ENCODE measurements at regions not wholly inside any gene's neighbourhood (a gene's known extent, or its start where the extent isn't known, plus 50 kb on each side); places are given as distances from the start of the nearest gene placed in this dataset.
"Not testable (repeated sequence)": the region's sequence is repeated elsewhere in the genome, so short reads cannot be mapped to it uniquely, and the experiment has no call there.

DNA sequence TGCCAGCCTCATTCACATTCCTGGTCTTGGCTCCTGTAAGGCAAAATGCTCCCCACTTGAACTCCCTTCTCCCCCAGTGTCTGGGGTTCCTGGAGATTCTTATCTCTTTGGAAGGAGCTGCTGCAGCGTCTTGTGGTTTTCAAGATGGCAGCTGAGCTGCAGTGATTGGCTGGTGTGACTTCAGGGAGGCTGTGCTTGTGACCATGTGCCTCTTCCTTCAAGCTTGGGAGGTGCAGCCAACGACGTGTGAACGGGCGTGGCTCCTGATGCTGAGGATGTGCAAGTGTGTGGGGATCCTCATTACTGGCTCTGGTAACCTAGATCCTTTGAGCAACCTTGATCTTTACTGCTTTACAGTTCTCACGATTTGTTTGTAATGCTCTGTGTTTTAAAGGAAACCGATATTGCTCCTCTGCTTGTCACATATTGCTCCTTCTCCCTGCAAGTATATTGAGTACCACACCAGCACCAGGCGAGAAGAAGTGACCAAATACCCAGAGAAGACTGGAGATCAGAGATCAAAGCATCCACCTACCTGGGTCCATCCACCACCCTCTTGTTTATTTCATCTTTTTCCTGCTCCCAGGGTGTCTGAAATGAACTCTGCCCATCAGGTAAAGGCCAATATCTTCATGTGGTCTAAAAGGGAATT, 208.5 kb downstream of the FGF9 start:
- no peak overlapping the region for H3K4me3 ChIP-seq (ENCODE audit: low read depth, low read length)
- H3K27ac ChIP-seq (ENCODE audit: low read depth, low read length), result no peak overlapping the region
- no peaks in the 10 kb centered on the region for H3K4me1 ChIP-seq (ENCODE audit: control insufficient read depth, insufficient read depth, low read length, unreplicated experiment)
- no peaks in the 10 kb centered on the region for H3K27me3 ChIP-seq (ENCODE audit: insufficient read depth, low read length)
- H3K36me3 ChIP-seq (ENCODE audit: insufficient read depth, low read length), result no peaks in the 10 kb centered on the region
- H2AFZ ChIP-seq (ENCODE audit: low read length, unreplicated experiment), result no peak overlapping the region
- H3K79me2 ChIP-seq (ENCODE audit: control insufficient read depth, insufficient read depth, low read length, unreplicated experiment), result no peaks in the 10 kb centered on the region

DNA sequence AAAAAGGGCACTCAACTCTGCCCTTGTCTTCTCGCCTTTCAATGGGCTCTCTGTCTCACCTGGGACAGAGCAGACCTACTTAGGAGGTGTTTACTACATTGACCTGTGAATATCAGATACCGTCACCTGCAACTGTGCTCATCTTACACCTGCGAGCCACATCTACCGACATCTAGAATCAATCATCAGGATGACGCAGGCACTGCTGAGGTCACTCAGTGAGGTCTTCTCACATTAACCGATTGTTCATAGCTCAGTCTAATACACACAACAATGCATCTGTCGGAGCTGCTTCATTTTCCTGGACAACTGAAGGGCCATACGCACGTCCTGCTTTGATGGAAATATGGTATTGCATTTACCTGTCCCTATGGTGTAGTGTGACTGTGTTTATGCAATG, 211.9 kb downstream of the FGF9 start:
- Histone ChIP-seq H3K79me2 (ENCODE audit: control insufficient read depth, insufficient read depth, low read length, unreplicated experiment) (no peaks in the 10 kb centered on the region), H2AFZ (ENCODE audit: low read length, unreplicated experiment) (no peak overlapping the region), H3K4me3 (ENCODE audit: low read depth, low read length) (no peak overlapping the region), H3K36me3 (ENCODE audit: insufficient read depth, low read length) (no peaks in the 10 kb centered on the region), H3K27ac (ENCODE audit: low read depth, low read length) (no peak overlapping the region), H3K4me1 (ENCODE audit: control insufficient read depth, insufficient read depth, low read length, unreplicated experiment) (no peaks in the 10 kb centered on the region), H3K27me3 (ENCODE audit: insufficient read depth, low read length) (no peaks in the 10 kb centered on the region)

DNA sequence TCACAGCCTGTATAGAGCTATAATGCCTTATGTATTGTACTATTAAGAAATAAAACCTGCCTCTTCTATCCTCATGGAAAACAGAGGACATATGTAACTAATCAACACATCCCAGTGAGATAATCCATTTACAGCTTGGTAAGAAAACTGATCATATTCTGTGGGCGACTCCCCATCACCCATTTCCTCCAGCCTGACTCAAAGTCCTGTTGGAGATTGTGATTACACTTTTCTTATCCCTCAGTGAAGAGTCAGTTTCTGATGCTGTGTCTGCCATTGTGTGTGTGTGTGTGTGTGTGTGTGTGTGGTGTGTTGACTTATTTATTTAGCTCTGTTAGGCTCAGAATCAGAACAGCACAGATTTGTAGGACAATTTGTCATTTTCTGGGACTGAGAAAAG, 212.8 kb downstream of the FGF9 start:
- H3K27ac ChIP-seq (ENCODE audit: low read depth, low read length), result no peak overlapping the region
- no peak overlapping the region for H3K4me3 ChIP-seq (ENCODE audit: low read depth, low read length)
- H2AFZ ChIP-seq (ENCODE audit: low read length, unreplicated experiment), result no peak overlapping the region
- H3K79me2 ChIP-seq (ENCODE audit: control insufficient read depth, insufficient read depth, low read length, unreplicated experiment), result no peaks in the 10 kb centered on the region
- H3K4me1 ChIP-seq (ENCODE audit: control insufficient read depth, insufficient read depth, low read length, unreplicated experiment), result no peaks in the 10 kb centered on the region
- H3K36me3 ChIP-seq (ENCODE audit: insufficient read depth, low read length), result no peaks in the 10 kb centered on the region
- H3K27me3 ChIP-seq (ENCODE audit: insufficient read depth, low read length), result no peaks in the 10 kb centered on the region

DNA sequence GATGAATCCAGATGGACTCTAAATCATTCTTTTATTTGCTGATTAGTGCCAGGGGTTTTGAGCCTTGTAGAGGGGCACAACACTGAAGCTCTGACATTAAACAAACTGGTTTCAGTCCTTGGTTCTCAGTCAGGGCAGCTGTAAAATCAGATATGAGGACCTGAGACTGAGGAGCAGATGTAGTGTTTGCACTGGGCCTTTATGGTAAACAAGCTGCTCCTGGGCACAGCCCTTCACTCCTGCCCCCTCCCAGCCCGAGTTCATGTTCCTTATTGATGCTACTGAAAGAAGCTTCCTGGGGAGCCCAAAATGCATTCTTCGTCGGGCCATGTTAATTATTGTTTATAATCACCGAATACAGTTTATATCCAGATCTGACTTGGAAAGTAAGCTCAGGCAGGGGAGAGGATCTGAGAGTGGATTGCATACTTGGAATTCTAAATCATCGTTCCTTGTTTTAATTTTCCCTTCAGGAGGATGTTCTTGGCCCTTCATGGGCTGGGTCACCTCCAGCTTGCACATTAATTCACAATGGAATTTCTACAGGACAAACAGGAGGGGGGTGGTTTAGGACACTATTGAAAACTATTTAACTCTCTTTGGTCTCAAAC, 213.5 kb downstream of the FGF9 start:
- H2AFZ ChIP-seq (ENCODE audit: low read length, unreplicated experiment), result no peak overlapping the region
- H3K4me1 ChIP-seq (ENCODE audit: control insufficient read depth, insufficient read depth, low read length, unreplicated experiment), result no peaks in the 10 kb centered on the region
- no peak overlapping the region for H3K27ac ChIP-seq (ENCODE audit: low read depth, low read length)
- no peaks in the 10 kb centered on the region for H3K79me2 ChIP-seq (ENCODE audit: control insufficient read depth, insufficient read depth, low read length, unreplicated experiment)
- H3K4me3 ChIP-seq (ENCODE audit: low read depth, low read length), result no peak overlapping the region
- no peaks in the 10 kb centered on the region for H3K36me3 ChIP-seq (ENCODE audit: insufficient read depth, low read length)
- H3K27me3 ChIP-seq (ENCODE audit: insufficient read depth, low read length), result no peaks in the 10 kb centered on the region

DNA sequence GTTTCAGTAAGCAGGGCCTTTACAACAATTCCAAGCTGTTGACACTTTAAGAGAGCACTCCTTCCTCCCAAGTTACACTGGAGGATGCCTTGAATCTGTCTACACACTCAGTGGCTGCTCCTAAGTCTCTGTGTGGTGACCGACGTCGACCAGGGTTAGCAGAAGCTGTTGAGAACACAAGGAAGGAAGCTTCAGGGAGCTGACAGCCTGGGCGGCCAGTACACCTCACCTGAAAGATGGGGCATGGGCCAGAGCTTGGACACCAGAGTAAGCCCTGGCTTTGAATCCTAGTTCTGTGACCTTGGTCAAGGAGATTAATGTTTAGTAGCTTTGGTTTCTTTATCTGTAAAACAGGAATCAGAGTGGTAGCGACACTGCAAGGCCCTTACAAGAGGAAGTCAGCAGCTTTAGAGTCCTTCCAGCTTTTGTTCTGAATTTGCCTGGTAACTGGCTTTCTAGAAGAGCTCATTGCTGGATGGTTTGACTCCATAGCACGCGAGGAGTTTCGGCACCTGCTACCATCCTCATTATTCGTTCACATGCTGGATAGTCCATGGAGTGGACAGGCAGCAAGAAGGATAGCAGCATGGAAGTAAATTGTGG, 214.2 kb downstream of the FGF9 start:
- no peaks in the 10 kb centered on the region for H3K79me2 ChIP-seq (ENCODE audit: control insufficient read depth, insufficient read depth, low read length, unreplicated experiment)
- H3K4me3 ChIP-seq (ENCODE audit: low read depth, low read length), result no peak overlapping the region
- H2AFZ ChIP-seq (ENCODE audit: low read length, unreplicated experiment), result no peak overlapping the region
- no peaks in the 10 kb centered on the region for H3K27me3 ChIP-seq (ENCODE audit: insufficient read depth, low read length)
- H3K4me1 ChIP-seq (ENCODE audit: control insufficient read depth, insufficient read depth, low read length, unreplicated experiment), result no peaks in the 10 kb centered on the region
- H3K36me3 ChIP-seq (ENCODE audit: insufficient read depth, low read length), result no peaks in the 10 kb centered on the region
- H3K27ac ChIP-seq (ENCODE audit: low read depth, low read length), result no peak overlapping the region

DNA sequence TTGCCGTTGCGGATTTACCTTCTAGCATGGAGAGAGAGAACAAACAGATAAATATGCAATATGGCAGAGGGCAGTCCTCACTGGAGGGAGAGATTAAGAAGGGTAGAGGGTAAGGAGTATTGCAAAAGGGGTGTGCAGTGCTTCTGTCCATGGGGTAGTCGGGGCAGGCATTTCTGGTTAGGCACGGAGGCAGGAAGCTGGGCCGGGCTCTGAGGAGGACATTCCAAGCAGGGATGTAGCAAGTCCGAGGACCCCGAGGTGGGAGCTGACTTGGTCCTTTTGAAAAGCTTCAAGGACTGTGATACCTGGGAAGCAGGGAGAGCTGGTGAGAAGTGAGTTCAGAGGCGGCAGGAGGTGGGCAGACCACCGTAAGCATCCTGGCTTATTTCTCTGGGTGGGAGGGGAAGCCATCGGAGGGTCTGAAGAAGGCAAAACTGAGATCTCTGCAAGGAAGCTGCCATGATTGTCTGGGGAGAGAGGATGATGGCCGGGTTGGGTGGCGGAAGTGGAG, 214.9 kb downstream of the FGF9 start:
- Histone ChIP-seq H3K36me3 (ENCODE audit: insufficient read depth, low read length) (no peaks in the 10 kb centered on the region), H3K27me3 (ENCODE audit: insufficient read depth, low read length) (no peaks in the 10 kb centered on the region), H2AFZ (ENCODE audit: low read length, unreplicated experiment) (no peak overlapping the region), H3K4me3 (ENCODE audit: low read depth, low read length) (no peak overlapping the region), H3K79me2 (ENCODE audit: control insufficient read depth, insufficient read depth, low read length, unreplicated experiment) (no peaks in the 10 kb centered on the region), H3K4me1 (ENCODE audit: control insufficient read depth, insufficient read depth, low read length, unreplicated experiment) (no peaks in the 10 kb centered on the region), H3K27ac (ENCODE audit: low read depth, low read length) (no peak overlapping the region)

DNA sequence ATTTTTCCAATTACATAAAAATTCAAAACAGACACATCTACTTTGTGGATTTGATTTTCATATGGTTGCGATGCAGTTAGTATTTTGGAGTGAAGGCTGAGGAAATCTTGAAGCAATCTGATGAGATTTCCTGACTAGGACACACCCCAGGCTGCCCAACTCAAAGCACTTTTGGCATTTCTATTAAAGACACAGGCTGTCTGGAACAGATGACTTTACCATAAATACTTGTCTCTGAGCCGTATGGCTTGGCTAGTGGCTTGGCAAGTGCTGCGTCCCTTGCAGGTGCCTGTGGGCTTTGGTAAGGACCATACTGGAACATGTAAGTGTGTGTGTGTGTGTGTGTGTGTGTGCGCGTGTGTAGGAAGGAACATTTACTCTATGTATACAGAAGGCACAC, 218.8 kb downstream of the FGF9 start:
- H2AFZ ChIP-seq (ENCODE audit: low read length, unreplicated experiment), result no peak overlapping the region
- no peak overlapping the region for H3K27ac ChIP-seq (ENCODE audit: low read depth, low read length)
- H3K4me1 ChIP-seq (ENCODE audit: control insufficient read depth, insufficient read depth, low read length, unreplicated experiment), result no peaks in the 10 kb centered on the region
- H3K4me3 ChIP-seq (ENCODE audit: low read depth, low read length), result no peak overlapping the region
- no peaks in the 10 kb centered on the region for H3K79me2 ChIP-seq (ENCODE audit: control insufficient read depth, insufficient read depth, low read length, unreplicated experiment)
- no peaks in the 10 kb centered on the region for H3K36me3 ChIP-seq (ENCODE audit: insufficient read depth, low read length)
- no peaks in the 10 kb centered on the region for H3K27me3 ChIP-seq (ENCODE audit: insufficient read depth, low read length)

DNA sequence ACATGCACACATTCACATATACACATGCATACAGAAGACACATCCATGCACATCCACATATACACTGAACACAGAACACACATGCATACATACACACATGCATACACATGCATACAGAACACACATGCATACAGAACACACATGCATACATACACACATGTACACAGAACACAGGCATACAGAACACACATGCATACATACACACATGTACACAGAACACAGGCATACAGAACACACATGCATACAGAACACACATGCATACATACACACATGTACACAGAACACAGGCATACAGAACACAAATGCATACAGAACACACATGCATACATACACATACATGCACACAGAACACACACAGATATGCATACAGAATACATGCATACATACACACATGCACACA, 219.3 kb downstream of the FGF9 start:
- not testable (repeated sequence) for H3K27me3 ChIP-seq (ENCODE audit: insufficient read depth, low read length); H3K36me3 ChIP-seq (ENCODE audit: insufficient read depth, low read length); H3K4me1 ChIP-seq (ENCODE audit: control insufficient read depth, insufficient read depth, low read length, unreplicated experiment); H3K4me3 ChIP-seq (ENCODE audit: low read depth, low read length); H3K27ac ChIP-seq (ENCODE audit: low read depth, low read length); H2AFZ ChIP-seq (ENCODE audit: low read length, unreplicated experiment); H3K79me2 ChIP-seq (ENCODE audit: control insufficient read depth, insufficient read depth, low read length, unreplicated experiment)

DNA sequence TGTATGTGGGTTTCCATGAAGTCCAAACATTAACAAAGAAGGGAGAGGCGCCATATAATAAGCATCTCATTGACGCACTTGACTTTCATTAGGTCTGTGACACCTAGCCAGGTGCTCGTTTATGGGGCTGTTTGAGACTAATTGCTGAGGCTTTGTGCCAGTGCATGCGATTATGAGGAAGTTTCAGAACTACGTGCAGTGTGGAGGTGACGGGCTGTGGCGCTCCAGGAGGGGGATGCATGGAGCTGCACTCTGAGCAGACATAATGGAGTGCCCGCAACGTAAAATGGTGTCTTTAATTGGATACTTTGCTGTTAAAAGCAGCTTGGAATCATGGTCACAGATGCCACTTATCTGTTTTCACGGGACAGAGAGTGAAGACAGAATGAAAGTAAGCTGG, 223.2 kb downstream of the FGF9 start:
- Histone ChIP-seq H2AFZ (ENCODE audit: low read length, unreplicated experiment) (no peak overlapping the region), H3K4me3 (ENCODE audit: low read depth, low read length) (no peak overlapping the region), H3K27me3 (ENCODE audit: insufficient read depth, low read length) (no peaks in the 10 kb centered on the region), H3K27ac (ENCODE audit: low read depth, low read length) (no peak overlapping the region), H3K36me3 (ENCODE audit: insufficient read depth, low read length) (no peaks in the 10 kb centered on the region), H3K79me2 (ENCODE audit: control insufficient read depth, insufficient read depth, low read length, unreplicated experiment) (no peaks in the 10 kb centered on the region), H3K4me1 (ENCODE audit: control insufficient read depth, insufficient read depth, low read length, unreplicated experiment) (no peaks in the 10 kb centered on the region)

DNA sequence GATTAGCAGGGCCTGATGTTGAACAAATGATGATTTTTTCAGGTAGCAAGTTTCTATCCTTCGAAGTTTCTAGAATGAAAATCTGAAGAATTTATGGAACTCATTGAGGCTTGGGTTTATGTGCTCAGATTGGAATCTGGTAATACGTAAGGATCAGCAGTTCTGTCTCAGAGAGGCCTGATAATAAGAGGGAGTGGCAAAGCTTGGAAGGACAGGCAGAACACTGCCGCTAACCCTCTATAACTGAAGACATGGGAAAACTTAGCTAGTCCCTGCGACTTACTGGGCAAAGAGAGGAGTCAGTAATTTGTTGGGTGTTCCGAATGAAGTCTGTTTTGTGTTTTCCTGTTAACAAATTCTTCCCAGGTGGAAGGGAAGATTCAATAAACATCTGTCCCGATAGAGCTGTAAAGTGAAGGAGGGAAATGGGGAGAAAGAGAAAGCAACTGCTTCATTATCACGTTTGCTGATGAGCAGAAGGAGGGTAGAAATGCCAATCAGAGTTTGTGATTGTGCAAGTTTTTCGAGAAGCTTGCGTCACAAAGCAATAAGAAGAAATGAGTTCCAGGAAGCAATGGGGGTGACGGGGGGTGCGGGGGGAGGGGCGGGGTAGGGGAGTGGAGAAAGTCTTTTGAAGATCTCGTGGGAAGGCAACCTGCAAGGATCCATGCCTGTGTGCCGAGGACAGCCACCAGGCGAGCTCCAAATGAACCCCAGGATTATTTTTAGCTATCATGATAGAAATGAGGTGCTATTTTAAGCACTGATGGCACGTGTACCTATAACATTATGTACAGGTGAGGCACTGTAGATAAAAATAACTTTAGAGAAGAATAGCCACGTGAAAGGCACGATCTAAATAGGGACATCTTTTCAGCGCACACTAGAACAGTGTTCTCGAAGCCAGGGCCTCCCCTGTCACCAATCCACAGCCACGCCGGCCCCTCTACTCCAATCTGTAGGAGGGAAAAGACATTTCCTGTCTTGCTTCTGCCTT, 224.1 kb downstream of the FGF9 start:
- no peaks in the 10 kb centered on the region for H3K4me1 ChIP-seq (ENCODE audit: control insufficient read depth, insufficient read depth, low read length, unreplicated experiment)
- no peak overlapping the region for H3K27ac ChIP-seq (ENCODE audit: low read depth, low read length)
- H3K27me3 ChIP-seq (ENCODE audit: insufficient read depth, low read length), result no peaks in the 10 kb centered on the region
- H3K79me2 ChIP-seq (ENCODE audit: control insufficient read depth, insufficient read depth, low read length, unreplicated experiment), result no peaks in the 10 kb centered on the region
- no peak overlapping the region for H3K4me3 ChIP-seq (ENCODE audit: low read depth, low read length)
- H3K36me3 ChIP-seq (ENCODE audit: insufficient read depth, low read length), result no peaks in the 10 kb centered on the region
- no peak overlapping the region for H2AFZ ChIP-seq (ENCODE audit: low read length, unreplicated experiment)
